ENCODE measurements at regions not wholly inside any gene's neighbourhood (a gene's known extent, or its start where the extent isn't known, plus 50 kb on each side); places are given as distances from the start of the nearest gene placed in this dataset.

DNA sequence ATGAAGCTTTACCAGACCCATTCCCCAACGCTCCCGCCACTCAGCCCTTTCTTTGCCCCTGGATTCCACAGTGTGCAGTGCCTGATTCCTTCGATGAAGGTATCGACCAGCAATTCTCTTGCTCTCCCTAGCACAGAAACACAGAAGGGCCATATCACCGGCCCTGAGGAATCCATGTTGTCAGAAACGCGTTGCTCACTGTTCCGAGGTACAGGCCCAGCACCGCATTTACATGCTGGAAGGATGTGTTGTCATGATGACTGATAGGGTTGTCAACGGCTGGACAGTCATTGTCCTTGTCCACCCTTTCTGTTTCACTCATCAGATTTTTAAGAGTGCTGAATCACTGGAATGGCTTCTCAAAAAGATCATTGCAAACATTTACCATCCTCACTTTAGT lies 57.2 kb upstream of the GPR6 start:
- 90% methylated on average over 10 of the region's 10 CpGs for WGBS

GRCh38 chr6:109922851-109923250 lies 55.3 kb upstream of the GPR6 start:
- H3K9me3 ChIP-seq, result no peaks in the 10 kb centered on the region
- H3K27ac ChIP-seq, result no peak overlapping the region
- H3K27me3 ChIP-seq (replicated peaks; ENCODE audit: insufficient read depth), result no peaks in the 10 kb centered on the region
- TF ChIP-seq POLR2A (IDR thresholded peaks at IDR 0.05), result no peak
- intact Hi-C loops (cut with DNase I), result no loop called here
- 13% methylated on average over 4 of the region's 4 CpGs for WGBS
- H3K4me3 ChIP-seq, result no peak overlapping the region
- DNase-seq (ENCODE audit: low spot score), result no peak
- no peaks in the 10 kb centered on the region for H3K4me1 ChIP-seq (replicated peaks)
- H3K36me3 ChIP-seq, result no peaks in the 10 kb centered on the region

More for the DNA sequence above, 57.2 kb upstream of the GPR6 start:
- no peaks in the 10 kb centered on the region for H3K27me3 ChIP-seq (replicated peaks; ENCODE audit: insufficient read depth)
- H3K27ac ChIP-seq, result no peak overlapping the region
- no peak overlapping the region for H3K4me3 ChIP-seq
- no peak for DNase-seq (ENCODE audit: low spot score)
- H3K9me3 ChIP-seq, result no peaks in the 10 kb centered on the region
- no peaks in the 10 kb centered on the region for H3K36me3 ChIP-seq
- TF ChIP-seq POLR2A (IDR thresholded peaks at IDR 0.05) (no peak), CTCF (IDR thresholded peaks at IDR 0.05) (no peak), POLR2AphosphoS5 (IDR thresholded peaks at IDR 0.05) (no peak)
- intact Hi-C loops (cut with DNase I), result no loop called here
- H3K4me1 ChIP-seq (replicated peaks), result no peaks in the 10 kb centered on the region

DNA sequence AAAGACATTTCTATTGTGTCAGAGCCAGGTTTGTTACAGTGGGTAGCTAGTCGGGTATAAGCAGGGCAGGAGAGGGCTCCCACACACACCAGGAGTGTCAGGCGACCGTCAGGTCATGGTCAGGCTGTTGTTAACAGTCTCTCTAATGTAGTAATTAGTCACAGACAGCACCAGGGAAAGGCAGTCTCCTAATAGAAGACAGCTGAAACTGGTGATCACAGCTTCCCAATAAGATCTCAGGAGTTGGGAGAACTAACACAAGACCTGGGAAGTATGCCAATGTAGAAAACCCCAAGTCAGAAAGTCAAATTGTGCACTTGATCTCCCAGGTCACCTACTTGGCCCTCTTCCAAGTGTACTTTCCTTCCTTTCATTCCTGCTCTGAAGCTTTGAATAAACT lies 53.0 kb upstream of the GPR6 start:
- Histone ChIP-seq H3K36me3 (no peaks in the 10 kb centered on the region), H3K4me3 (no peak overlapping the region), H3K9me3 (no peaks in the 10 kb centered on the region), H3K27ac (no peak overlapping the region), H3K4me1 (replicated peaks) (no peaks in the 10 kb centered on the region), H3K27me3 (replicated peaks; ENCODE audit: insufficient read depth) (no peaks in the 10 kb centered on the region)
- TF ChIP-seq POLR2A (IDR thresholded peaks at IDR 0.05), result no peak
- no peak for TF ChIP-seq POLR2AphosphoS5 (IDR thresholded peaks at IDR 0.05)
- no peak for TF ChIP-seq CTCF (IDR thresholded peaks at IDR 0.05)
- intact Hi-C loops (cut with DNase I), result no loop called here
- WGBS, result 42% methylated on average over 3 of the region's 3 CpGs
- DNase-seq (ENCODE audit: low spot score), result no peak

- Histone ChIP-seq H3K4me1 (replicated peaks) (no peaks in the 10 kb centered on the region), H3K27me3 (replicated peaks; ENCODE audit: insufficient read depth) (no peaks in the 10 kb centered on the region), H3K27ac (no peak overlapping the region), H3K9me3 (no peaks in the 10 kb centered on the region), H3K36me3 (no peaks in the 10 kb centered on the region), H3K4me3 (no peak overlapping the region)
- WGBS, result 71% methylated on average over 1 of the region's 1 CpG
- DNase-seq (ENCODE audit: low spot score), result no peak
- TF ChIP-seq POLR2A (IDR thresholded peaks at IDR 0.05) (no peak), POLR2AphosphoS5 (IDR thresholded peaks at IDR 0.05) (no peak), CTCF (IDR thresholded peaks at IDR 0.05) (no peak)
- intact Hi-C loops (cut with DNase I), result no loop called here
Measured at GRCh38 chr6:109927052-109927451, 51.1 kb upstream of the GPR6 start.
